Nephron (organoid): ENCODE measurements at regions not wholly inside any gene's neighbourhood (a gene's known extent, or its start where the extent isn't known, plus 50 kb on each side); places are given as distances from the start of the nearest gene placed in this dataset.

Experiments used
- H3K27ac Mint-ChIP-seq, 3 experiments: 2 replicates each; pipeline ENCODE4 v1.8.0; 2020; ENCODE audit warnings: mixed read lengths in 3 of 3, mild to moderate bottlenecking in 2 of 3, moderate library complexity in 1 of 3
- H3K27me3 Mint-ChIP-seq: 2 replicates; pipeline ENCODE4 v1.8.0; 2021; ENCODE audit warnings: low read depth, mild to moderate bottlenecking, moderate library complexity, mixed read lengths
- H3K36me3 Mint-ChIP-seq: 2 replicates; pipeline ENCODE4 v1.8.0; 2020; ENCODE audit warnings: low read depth, mixed read lengths
- H3K4me1 Mint-ChIP-seq: 2 replicates; pipeline ENCODE4 v1.8.0; 2020; ENCODE audit warnings: mixed read lengths
- H3K4me3 Mint-ChIP-seq, 3 experiments: 2 replicates each; pipeline ENCODE4 v1.8.0; 2020; ENCODE audit warnings: mild to moderate bottlenecking in 3 of 3, mixed read lengths in 3 of 3, moderate library complexity in 2 of 3
- H3K9me3 Mint-ChIP-seq: 2 replicates; pipeline ENCODE4 v1.8.0; 2020; ENCODE audit warnings: mixed read lengths
- TF ChIP-seq, protein P1 (sequence below), 3 experiments: fragments of 200-600 bp; sonication (generic); IDR thresholded peaks; one replicate each; pipeline ENCODE4 v1.5.0; 2021; ENCODE audit warnings: antibody characterized with exemption in 3 of 3; ENCODE audit not compliant: unreplicated experiment in 3 of 3

- TF ChIP-seq, protein P1, sequence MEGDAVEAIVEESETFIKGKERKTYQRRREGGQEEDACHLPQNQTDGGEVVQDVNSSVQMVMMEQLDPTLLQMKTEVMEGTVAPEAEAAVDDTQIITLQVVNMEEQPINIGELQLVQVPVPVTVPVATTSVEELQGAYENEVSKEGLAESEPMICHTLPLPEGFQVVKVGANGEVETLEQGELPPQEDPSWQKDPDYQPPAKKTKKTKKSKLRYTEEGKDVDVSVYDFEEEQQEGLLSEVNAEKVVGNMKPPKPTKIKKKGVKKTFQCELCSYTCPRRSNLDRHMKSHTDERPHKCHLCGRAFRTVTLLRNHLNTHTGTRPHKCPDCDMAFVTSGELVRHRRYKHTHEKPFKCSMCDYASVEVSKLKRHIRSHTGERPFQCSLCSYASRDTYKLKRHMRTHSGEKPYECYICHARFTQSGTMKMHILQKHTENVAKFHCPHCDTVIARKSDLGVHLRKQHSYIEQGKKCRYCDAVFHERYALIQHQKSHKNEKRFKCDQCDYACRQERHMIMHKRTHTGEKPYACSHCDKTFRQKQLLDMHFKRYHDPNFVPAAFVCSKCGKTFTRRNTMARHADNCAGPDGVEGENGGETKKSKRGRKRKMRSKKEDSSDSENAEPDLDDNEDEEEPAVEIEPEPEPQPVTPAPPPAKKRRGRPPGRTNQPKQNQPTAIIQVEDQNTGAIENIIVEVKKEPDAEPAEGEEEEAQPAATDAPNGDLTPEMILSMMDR (IDR thresholded peaks at IDR 0.05; ENCODE audit: unreplicated experiment in 3 of 3) = no peak
- Mint-ChIP-seq H3K9me3 (no peaks in the 10 kb centered on the region), H3K36me3 (no peaks in the 10 kb centered on the region), H3K27me3 (peaks cover 3% of the 10 kb centered on the region), H3K4me1 (peaks cover 12% of the 10 kb centered on the region), H3K4me3 (no peak overlapping the region), H3K27ac (no peak overlapping the region)
These were observed 533.2 kb downstream of the RFC3 start for GRCh38 chr13:34351134-34351533.

GRCh38 chr13:34352958-34353357 is 535.0 kb downstream of the RFC3 start:
- Mint-ChIP-seq H3K27me3 (no peaks in the 10 kb centered on the region), H3K4me3 (no peak overlapping the region), H3K9me3 (no peaks in the 10 kb centered on the region), H3K4me1 (peaks cover 5% of the 10 kb centered on the region), H3K36me3 (no peaks in the 10 kb centered on the region), H3K27ac (no peak overlapping the region)
- TF ChIP-seq, protein P1 (IDR thresholded peaks at IDR 0.05; ENCODE audit: unreplicated experiment in 3 of 3) = no peak

- H3K27ac Mint-ChIP-seq = peak overlapping the region in 1 of 3 experiments; percentile 81
- no peaks in the 10 kb centered on the region for H3K36me3 Mint-ChIP-seq
- TF ChIP-seq, protein P1 (IDR thresholded peaks at IDR 0.05; ENCODE audit: unreplicated experiment in 3 of 3) = no peak
- no peaks in the 10 kb centered on the region for H3K4me1 Mint-ChIP-seq
- H3K27me3 Mint-ChIP-seq = no peaks in the 10 kb centered on the region
- H3K9me3 Mint-ChIP-seq = no peaks in the 10 kb centered on the region
- no peak overlapping the region for H3K4me3 Mint-ChIP-seq
These were observed 538.9 kb downstream of the RFC3 start for GRCh38 chr13:34356686-34357434.

DNA sequence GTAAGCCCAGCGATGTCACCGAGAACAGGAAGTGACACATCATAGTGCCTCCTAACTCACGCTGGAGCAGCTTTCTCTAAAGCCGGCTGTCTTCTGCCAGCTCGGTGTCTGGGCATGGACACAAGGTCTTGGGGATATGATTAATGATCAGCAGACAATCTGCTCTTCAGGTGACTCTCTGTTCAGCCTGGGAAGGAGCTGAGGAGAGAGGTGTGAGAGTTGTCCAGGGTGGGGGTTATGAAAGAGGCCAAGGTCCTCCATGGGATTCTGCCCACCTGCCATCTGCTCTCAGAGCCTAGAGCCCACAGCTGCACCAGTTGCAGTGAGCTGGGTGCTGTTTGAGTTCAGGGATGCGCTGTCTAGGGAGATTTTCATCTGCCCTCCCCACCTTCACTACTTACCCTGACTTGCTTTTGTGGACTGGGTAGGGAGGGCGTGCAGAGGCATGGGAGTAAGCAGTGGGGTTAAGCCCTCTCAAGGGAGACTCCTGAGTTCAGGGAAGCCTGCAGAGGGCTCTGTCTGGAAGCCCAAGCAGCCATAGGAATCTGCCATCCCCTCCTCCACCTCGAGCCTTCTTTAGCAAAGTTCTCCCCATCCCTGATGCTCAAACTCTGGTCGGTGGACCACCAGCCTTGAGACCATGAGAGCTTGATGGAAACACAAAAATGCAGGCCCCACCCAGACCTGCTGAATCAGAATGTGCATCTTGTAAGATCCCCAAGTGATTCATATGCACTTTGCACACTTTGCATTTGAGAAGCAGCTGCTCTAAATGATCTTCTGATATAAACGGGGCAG is 539.7 kb downstream of the RFC3 start:
- H3K9me3 Mint-ChIP-seq = no peaks in the 10 kb centered on the region
- H3K4me3 Mint-ChIP-seq = no peak overlapping the region
- no peaks in the 10 kb centered on the region for H3K27me3 Mint-ChIP-seq
- no peaks in the 10 kb centered on the region for H3K4me1 Mint-ChIP-seq
- H3K27ac Mint-ChIP-seq = no peak overlapping the region
- TF ChIP-seq, protein P1 (IDR thresholded peaks at IDR 0.05; ENCODE audit: unreplicated experiment in 3 of 3) = no peak
- H3K36me3 Mint-ChIP-seq = no peaks in the 10 kb centered on the region

DNA sequence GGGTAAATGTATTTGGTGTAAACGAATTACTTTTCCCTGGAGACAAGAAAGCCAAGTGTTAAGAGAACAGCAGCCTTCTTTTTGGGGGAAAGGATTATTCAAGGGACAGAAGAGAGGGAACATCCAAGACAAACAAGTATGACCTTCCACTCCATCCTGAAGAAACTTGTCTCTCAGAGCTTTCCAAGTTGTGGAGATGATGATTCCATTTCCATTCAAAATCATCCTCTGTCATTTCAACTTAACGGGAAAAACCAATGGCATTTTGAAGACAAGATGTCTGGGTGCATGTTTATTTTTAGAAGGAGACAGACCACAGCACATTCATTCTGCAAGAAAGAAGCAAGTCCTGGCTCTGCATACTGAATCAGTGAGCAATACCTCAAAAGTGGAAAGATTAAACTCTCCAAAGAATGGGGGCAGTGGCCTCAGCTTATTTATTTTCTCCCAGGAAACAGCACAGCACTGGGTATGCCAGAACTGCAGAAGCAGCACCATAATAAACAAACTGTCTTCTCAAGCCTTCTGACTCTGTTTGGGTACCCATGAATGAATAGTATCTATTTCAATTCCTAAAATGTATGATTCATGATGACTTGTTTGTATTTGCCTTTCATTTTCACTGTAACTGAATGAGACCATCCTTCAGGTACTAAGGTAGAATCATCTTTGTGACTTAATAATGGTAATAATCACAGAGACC is 541.0 kb downstream of the RFC3 start:
- Mint-ChIP-seq H3K9me3 (no peaks in the 10 kb centered on the region), H3K36me3 (no peaks in the 10 kb centered on the region), H3K27me3 (no peaks in the 10 kb centered on the region), H3K4me1 (no peaks in the 10 kb centered on the region), H3K27ac (peak overlapping the region in 1 of 3 experiments; percentile 37), H3K4me3 (no peak overlapping the region)
- TF ChIP-seq, protein P1 (IDR thresholded peaks at IDR 0.05; ENCODE audit: unreplicated experiment in 3 of 3) = no peak
